HL-60 (cell line): ENCODE measurements at regions not wholly inside any gene's neighbourhood (a gene's known extent, or its start where the extent isn't known, plus 50 kb on each side); places are given as distances from the start of the nearest gene placed in this dataset.
"Not testable (repeated sequence)": the region's sequence is repeated elsewhere in the genome, so short reads cannot be mapped to it uniquely, and the experiment has no call there.

ENCODE experiments used
- CTCF ChIP-seq: IDR thresholded peaks from one replicate; pipeline ENCODE4 v1.5.1; 2011; ENCODE audit warnings: low read length, control low read depth, inconsistent platforms; ENCODE audit not compliant: insufficient read depth
- GABPA ChIP-seq: IDR thresholded peaks from 2 replicates; pipeline ENCODE4 v1.6.1; 2012; ENCODE audit warnings: low read depth
- POLR2AphosphoS5 ChIP-seq: IDR thresholded peaks from 2 replicates; pipeline ENCODE4 v1.6.1; 2012; ENCODE audit warnings: low read depth
- REST ChIP-seq: IDR thresholded peaks from 2 replicates; pipeline ENCODE4 v1.6.1; 2012; ENCODE audit warnings: low read depth; ENCODE audit not compliant: insufficient replicate concordance
- SPI1 ChIP-seq: IDR thresholded peaks from 2 replicates; pipeline ENCODE4 v1.6.1; 2012; ENCODE audit warnings: low read depth, mild to moderate bottlenecking, borderline replicate concordance

- not testable (repeated sequence) for TF ChIP-seq CTCF, POLR2AphosphoS5, REST, GABPA, SPI1
Measured at GRCh38 chr7:16249204-16249603, 172.1 kb downstream of the CRPPA start.
